Left kidney (tissue), 1 donor: ENCODE measurements at regions not wholly inside any gene's neighbourhood (a gene's known extent, or its start where the extent isn't known, plus 50 kb on each side); places are given as distances from the start of the nearest gene placed in this dataset.

Source experiments
- DNase-seq: peaks from one replicate; pipeline ENCODE4 v3.0.0-alpha.2; 2013

DNA sequence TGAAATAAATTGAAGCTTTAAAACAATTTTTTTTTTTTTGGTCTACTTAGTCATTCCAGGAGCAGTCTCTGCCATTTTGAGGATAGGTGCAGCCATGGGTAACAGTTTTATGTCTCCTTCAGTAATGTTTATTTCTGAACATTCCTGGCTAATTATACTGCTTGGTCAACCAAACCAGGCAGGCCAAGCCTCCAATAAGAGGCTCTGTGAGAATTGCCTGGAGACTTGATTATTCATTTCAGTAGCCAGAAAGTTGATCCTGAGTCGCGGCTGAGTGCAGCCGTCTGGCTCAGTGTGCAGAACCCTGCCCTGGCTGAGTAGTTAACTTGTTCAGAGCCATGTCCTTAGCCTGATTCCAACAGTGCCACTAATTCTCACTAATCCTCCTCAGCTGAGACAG, 364.0 kb upstream of the FAT3 start:
- DNase-seq, result peak; percentile 47

GRCh38 chr11:91859666-91860065, 365.0 kb upstream of the FAT3 start:
- DNase-seq, result no peak

- DNase-seq, result no peak
Measured at GRCh38 chr11:91857179-91857578, 367.4 kb upstream of the FAT3 start.

- no peak for DNase-seq
Measured at GRCh38 chr11:91854780-91855179, 369.8 kb upstream of the FAT3 start.

DNA sequence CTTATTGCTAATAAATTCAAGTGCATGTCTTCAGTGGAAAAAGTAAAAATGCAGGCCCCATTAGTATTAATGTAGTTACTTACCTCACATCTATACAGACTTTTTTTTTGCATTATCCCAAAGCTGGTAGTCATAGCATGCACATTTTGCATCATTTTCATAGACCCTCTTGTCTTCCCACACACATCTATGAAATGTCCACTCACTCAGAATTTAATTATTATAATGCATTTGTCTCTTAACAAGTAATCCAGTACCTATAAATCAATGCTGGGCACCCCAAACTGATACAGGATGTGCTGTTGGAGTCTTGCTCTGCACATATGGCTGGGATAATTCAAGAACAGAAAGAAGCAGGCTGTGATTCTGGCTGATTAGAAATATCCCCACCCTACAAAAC, 370.4 kb upstream of the FAT3 start:
- DNase-seq, result no peak

GRCh38 chr11:91851908-91852307, 372.7 kb upstream of the FAT3 start:
- no peak for DNase-seq

GRCh38 chr11:91850533-91851275, 373.9 kb upstream of the FAT3 start:
- no peak for DNase-seq

- DNase-seq, result no peak
Measured at GRCh38 chr11:91850021-91850420, 374.6 kb upstream of the FAT3 start.

DNA sequence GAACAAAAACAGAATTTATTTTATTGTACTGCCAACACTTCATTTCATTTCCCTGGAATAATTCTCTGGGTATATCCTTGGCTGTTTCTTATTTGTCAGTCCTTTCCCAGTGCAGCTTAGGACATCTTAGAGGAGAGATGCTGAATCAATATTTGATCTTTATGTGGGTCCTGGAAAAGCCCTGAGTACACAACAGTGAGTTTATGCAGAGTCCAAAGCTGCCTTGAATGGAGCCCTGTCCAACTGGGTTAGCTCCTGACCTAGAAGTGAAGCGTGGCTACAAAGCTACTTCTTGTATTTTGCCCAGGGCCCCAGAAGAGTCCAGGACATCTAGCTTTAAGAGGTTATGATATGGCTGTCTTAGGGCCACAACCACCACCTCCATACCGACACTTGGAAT, 378.0 kb upstream of the FAT3 start:
- no peak for DNase-seq

DNA sequence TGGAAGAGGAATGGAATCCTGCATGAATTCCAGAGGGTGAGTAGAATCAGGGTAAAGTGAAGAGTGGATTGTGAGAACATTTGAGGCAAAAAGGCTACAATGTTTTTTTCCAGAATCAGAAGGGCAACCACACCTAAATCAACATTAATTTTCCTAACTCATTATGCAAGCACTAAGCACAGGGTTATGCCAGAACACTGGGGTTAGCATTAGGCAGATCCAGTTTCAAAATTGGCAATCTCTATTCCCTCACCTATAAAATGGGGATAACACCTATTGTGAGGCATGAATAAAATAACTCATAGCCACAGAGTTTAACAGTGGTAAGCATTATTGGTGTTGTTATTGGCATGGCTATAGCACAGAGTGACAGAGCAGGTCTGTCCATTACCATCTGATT, 378.6 kb upstream of the FAT3 start:
- DNase-seq, result no peak

DNA sequence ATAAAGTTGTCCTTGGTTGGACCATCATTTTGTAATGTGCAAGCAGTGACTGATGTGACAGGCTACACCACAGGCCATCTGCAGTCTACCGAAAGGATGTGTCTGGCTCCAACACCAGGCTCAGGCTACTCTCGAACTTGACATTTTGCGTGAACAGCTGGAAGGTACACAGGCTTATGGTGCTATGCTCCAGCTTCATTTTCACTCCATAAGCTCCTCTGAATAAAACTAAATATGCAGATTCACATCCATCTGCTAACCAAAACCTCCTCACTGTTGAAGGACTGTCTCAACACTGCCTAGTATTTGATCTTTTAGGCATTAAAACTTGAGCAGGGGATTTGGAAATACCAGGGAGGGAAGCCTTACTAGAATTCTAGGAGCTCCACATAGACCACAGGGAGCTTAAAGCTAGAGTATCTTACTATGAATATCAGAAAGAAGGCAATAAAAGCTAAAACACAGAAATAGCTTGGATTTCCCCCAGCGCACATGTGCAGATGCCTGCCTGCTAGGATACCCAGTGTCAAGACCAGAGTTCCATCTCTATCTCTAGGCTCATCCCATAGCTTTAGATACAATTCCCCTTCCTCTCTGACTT, 383.9 kb upstream of the FAT3 start:
- DNase-seq, result no peak

DNA sequence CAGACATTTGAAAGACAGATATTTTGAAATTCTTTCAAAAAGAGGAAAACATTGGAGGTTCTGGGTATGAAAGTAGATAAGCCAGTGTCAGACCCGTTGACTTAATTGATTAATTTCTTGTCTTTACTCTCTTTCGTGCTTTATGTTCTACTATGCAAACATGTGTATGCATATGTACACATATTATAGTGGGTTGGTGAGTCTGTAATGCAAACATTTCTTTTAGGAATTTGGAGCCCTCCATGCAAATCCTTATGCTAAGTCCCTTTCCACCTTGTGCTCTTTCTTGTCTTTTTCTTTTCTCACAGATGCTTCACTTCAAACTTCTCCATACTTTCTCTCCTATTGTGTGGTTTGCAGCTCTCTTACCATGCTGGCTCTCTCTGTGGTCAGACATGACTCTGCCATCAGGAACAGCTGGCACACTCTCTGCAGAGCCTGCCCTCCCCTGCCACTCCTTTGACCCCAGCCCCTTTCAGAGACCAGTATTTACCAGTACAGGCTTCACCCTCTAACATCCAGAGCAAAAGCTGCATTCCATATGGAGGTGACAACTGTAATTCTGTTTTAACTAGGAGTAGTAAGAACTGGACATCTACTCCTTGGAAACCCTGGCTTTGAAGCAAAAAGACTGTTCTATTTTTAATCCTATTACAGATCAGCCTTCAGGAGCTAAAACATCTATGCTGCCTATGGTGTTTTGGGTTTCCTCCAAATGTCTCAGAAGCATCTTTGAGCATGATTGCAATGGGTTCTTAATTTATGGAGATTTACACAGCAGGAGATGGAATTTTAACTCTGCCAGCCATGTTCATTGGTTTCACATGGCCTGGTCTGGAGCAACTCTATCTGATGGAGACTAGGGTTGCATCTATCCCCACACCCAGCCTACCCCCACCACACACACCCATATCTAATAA, 386.9 kb upstream of the FAT3 start:
- no peak for DNase-seq

GRCh38 chr11:91835051-91835560, 389.5 kb upstream of the FAT3 start:
- no peak for DNase-seq

- no peak for DNase-seq
Measured at GRCh38 chr11:91828901-91829300, 395.7 kb upstream of the FAT3 start.

DNA sequence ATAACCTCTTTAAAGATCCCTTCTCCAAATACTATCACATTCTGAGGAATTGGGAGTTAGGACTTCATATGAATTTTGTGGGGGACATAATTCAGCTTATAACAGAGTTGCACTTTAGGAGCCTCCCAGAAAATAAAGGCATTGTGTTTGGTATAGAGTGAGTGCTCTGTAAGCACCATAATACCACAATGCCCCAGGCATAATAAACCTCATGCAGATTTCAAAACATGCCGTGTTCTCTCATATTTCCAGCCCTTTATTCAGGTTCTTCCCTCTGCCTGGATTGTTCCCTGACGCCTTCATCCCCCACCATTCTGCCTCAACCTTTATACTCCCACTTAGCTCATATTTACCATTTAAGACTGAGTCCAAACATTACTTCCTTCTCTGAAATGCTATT, 398.8 kb upstream of the FAT3 start:
- no peak for DNase-seq

GRCh38 chr11:91823252-91823830, 401.3 kb upstream of the FAT3 start:
- DNase-seq, result no peak

- no peak for DNase-seq
Measured at GRCh38 chr11:91822805-91823204, 401.8 kb upstream of the FAT3 start.

- DNase-seq, result no peak
Measured at GRCh38 chr11:91820709-91821108, 403.9 kb upstream of the FAT3 start.

DNA sequence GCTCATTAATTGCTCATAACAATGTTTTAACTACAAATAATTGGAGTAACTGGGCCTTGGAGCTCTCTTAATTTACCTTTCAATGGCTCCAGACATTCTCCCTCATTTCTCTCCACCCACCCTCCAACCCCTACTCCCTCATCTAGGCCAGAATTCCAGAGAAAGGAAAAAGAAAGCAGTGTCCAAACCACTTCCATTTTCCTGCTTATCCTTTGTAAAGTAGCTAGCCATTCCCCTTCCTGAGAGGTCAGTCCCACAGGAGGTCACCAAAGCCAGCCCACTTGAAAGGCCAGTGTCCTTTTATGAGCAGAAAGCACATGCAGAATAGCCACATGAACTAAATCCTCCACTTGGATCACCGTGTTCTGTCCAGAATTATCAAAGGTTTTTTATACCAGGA, 404.8 kb upstream of the FAT3 start:
- DNase-seq, result no peak

DNA sequence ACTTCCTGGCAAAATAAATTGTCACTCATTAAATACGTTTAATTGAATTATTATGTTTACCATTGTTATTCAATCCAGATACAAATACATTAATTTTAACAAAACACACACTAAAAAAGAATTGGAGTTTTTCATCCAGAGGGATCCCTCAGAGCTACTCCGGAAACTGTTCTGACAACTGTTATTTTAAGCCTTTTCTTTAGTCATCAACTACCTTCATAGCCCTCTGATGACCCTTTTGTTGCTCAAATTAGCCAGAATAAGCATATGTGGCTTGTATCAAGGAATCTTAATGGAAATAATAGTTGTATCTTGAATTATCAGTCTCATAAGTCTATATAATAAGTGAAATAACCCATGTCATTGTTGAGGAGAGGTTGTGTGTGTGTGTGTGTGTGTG, 405.4 kb upstream of the FAT3 start:
- no peak for DNase-seq

DNA sequence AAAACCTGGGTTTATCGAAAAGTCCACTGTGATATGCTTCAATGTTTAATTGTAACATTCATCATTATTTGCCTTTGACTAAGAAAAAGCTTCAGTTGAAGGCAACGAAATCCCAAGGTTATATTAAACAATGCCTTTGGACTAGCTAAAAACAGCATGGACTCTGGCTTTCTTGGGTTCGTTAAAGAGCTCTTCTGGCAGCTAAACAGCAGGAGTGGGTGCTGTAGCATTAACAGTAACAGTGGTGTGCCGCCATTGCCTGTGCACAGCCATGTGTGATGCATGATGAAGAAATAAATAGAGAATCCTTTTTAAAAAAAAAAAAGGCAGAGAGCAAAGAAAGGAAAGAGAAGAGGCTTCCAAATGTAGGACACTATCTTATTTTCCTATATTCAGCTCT, 406.6 kb upstream of the FAT3 start:
- no peak for DNase-seq

DNA sequence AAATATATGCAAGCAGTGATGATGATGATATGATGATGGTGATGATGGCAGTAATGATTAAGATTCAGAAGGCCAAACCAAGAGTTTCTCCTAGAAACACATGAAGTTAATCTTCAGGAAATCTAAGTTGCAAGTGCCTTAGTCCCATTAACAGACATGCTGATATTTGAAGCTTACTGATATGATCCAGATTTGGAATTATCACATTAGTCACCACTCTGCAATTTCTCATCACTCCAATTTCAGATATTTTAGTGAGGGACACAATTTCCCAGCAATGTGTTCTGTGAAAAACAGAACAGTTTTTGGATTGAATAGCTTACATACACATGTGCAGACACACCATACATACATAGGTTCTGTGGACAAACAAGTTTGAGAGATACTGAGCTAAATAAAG, 411.4 kb upstream of the FAT3 start:
- DNase-seq, result no peak

DNA sequence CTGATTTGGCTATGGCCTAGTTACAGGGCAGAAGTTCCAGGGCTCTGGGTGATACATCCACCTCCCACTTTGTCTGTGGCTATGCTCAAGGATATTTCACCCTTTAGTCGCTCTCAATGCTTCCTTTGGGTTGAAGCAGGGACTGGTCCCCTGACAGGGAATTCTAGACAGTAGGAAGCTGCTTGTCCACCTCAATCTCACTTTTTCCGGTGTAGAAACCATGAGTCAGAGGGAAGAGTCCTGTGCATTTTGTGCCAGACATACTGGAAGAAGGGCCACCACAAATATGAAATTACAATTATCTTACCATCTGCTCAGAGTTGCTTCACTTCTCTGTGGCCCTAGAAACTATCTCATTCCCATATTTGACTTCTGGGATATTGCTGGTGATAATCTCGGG, 413.7 kb upstream of the FAT3 start:
- DNase-seq, result no peak
